ENCODE measurements at regions not wholly inside any gene's neighbourhood (a gene's known extent, or its start where the extent isn't known, plus 50 kb on each side); places are given as distances from the start of the nearest gene placed in this dataset.

DNA sequence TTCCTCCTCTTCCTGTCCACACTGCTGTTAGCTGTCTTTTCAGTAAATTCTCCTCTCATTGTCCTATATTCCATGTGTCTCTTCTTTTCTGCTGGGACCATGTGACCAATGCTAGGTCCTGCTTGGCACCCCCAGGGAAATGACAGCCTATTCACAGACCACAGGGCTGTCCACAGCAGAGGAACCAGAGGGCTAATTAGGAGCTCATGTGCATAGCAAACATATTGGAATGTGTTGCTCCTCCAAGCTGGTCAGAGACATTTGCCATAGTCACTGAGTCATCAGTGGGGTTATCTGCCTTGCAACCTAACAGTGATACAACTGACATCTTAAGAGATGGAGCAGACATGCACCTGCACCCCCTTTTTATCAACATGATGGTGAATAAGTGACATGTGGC, 67.9 kb upstream of the PUDP start:
- TF ChIP-seq, protein P1, sequence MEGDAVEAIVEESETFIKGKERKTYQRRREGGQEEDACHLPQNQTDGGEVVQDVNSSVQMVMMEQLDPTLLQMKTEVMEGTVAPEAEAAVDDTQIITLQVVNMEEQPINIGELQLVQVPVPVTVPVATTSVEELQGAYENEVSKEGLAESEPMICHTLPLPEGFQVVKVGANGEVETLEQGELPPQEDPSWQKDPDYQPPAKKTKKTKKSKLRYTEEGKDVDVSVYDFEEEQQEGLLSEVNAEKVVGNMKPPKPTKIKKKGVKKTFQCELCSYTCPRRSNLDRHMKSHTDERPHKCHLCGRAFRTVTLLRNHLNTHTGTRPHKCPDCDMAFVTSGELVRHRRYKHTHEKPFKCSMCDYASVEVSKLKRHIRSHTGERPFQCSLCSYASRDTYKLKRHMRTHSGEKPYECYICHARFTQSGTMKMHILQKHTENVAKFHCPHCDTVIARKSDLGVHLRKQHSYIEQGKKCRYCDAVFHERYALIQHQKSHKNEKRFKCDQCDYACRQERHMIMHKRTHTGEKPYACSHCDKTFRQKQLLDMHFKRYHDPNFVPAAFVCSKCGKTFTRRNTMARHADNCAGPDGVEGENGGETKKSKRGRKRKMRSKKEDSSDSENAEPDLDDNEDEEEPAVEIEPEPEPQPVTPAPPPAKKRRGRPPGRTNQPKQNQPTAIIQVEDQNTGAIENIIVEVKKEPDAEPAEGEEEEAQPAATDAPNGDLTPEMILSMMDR (IDR thresholded peaks at IDR 0.05): no peak
- TF ChIP-seq EP300 (IDR thresholded peaks at IDR 0.05; ENCODE audit: low read depth) (no peak), POLR2A (IDR thresholded peaks at IDR 0.05) (no peak)
